ENCODE measurements at regions not wholly inside any gene's neighbourhood (a gene's known extent, or its start where the extent isn't known, plus 50 kb on each side); places are given as distances from the start of the nearest gene placed in this dataset.

GRCh38 chr6:134630508-134631121, 312.7 kb upstream of the SGK1 start:
- intact Hi-C loops (cut with DNase I; ENCODE audit: low total_unique reads) = loop anchor here (10.0 kb wide), 1 partner anchor 456 kb away; no protein-coding TSS in a partner anchor

GRCh38 chr6:134628154-134628553, 310.2 kb upstream of the SGK1 start:
- Histone ChIP-seq H3K4me3 (no peak overlapping the region), H3K36me3 (no peaks in the 10 kb centered on the region), H3K27me3 (no peaks in the 10 kb centered on the region), H3K27ac (no peak overlapping the region), H3K4me1 (no peaks in the 10 kb centered on the region), H3K9me3 (no peaks in the 10 kb centered on the region)
- intact Hi-C loops (cut with DNase I; ENCODE audit: low total_unique reads) = no loop called here
- DNase-seq = no peak
- TF ChIP-seq POLR2A (IDR thresholded peaks at IDR 0.05) = no peak
- TF ChIP-seq, protein P1, sequence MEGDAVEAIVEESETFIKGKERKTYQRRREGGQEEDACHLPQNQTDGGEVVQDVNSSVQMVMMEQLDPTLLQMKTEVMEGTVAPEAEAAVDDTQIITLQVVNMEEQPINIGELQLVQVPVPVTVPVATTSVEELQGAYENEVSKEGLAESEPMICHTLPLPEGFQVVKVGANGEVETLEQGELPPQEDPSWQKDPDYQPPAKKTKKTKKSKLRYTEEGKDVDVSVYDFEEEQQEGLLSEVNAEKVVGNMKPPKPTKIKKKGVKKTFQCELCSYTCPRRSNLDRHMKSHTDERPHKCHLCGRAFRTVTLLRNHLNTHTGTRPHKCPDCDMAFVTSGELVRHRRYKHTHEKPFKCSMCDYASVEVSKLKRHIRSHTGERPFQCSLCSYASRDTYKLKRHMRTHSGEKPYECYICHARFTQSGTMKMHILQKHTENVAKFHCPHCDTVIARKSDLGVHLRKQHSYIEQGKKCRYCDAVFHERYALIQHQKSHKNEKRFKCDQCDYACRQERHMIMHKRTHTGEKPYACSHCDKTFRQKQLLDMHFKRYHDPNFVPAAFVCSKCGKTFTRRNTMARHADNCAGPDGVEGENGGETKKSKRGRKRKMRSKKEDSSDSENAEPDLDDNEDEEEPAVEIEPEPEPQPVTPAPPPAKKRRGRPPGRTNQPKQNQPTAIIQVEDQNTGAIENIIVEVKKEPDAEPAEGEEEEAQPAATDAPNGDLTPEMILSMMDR (IDR thresholded peaks at IDR 0.05) = no peak

More at GRCh38 chr6:134630508-134631121, 312.7 kb upstream of the SGK1 start:
- no peak for DNase-seq
- Histone ChIP-seq H3K9me3 (no peaks in the 10 kb centered on the region), H3K27ac (no peak overlapping the region), H3K4me1 (no peaks in the 10 kb centered on the region), H3K4me3 (no peak overlapping the region), H3K36me3 (no peaks in the 10 kb centered on the region), H3K27me3 (no peaks in the 10 kb centered on the region)
- TF ChIP-seq, protein P1 (IDR thresholded peaks at IDR 0.05) = no peak
- TF ChIP-seq POLR2A (IDR thresholded peaks at IDR 0.05) = no peak

DNA sequence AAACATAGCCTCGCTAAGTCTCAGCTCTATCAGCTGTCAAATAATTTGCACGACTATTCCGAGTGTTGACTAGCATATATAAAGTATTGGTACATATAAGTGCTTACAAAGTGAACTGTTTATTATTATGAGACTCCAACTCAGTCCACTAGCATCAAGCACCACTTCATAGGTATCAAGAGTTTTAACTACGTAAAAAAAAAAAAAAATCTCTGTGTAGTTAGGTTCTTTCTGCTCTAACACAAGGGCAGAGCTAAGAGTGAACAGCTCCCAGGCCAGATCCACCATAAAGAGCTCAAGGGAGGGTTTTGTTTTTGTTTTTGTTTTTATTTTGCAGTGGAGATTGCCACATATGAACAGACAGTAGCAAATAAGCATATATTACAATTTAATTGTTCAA, 309.8 kb upstream of the SGK1 start:
- DNase-seq = no peak
- H3K27ac ChIP-seq = no peak overlapping the region
- no peaks in the 10 kb centered on the region for H3K4me1 ChIP-seq
- intact Hi-C loops (cut with DNase I; ENCODE audit: low total_unique reads) = no loop called here
- no peaks in the 10 kb centered on the region for H3K27me3 ChIP-seq
- H3K9me3 ChIP-seq = no peaks in the 10 kb centered on the region
- H3K36me3 ChIP-seq = no peaks in the 10 kb centered on the region
- no peak overlapping the region for H3K4me3 ChIP-seq
- TF ChIP-seq, protein P1 (IDR thresholded peaks at IDR 0.05) = no peak
- TF ChIP-seq POLR2A (IDR thresholded peaks at IDR 0.05) = no peak

GRCh38 chr6:134626589-134626988, 308.7 kb upstream of the SGK1 start:
- no peaks in the 10 kb centered on the region for H3K4me1 ChIP-seq
- no peaks in the 10 kb centered on the region for H3K9me3 ChIP-seq
- no peak overlapping the region for H3K4me3 ChIP-seq
- no peaks in the 10 kb centered on the region for H3K36me3 ChIP-seq
- H3K27me3 ChIP-seq = no peaks in the 10 kb centered on the region
- no peak overlapping the region for H3K27ac ChIP-seq
- DNase-seq = no peak
- no peak for TF ChIP-seq POLR2A (IDR thresholded peaks at IDR 0.05)
- intact Hi-C loops (cut with DNase I; ENCODE audit: low total_unique reads) = no loop called here

- TF ChIP-seq, protein P1 (IDR thresholded peaks at IDR 0.05) = no peak
- TF ChIP-seq POLR2A (IDR thresholded peaks at IDR 0.05) = no peak
- DNase-seq = no peak
- H3K9me3 ChIP-seq = no peaks in the 10 kb centered on the region
- H3K27me3 ChIP-seq = no peaks in the 10 kb centered on the region
- intact Hi-C loops (cut with DNase I; ENCODE audit: low total_unique reads) = no loop called here
- H3K27ac ChIP-seq = no peak overlapping the region
- no peaks in the 10 kb centered on the region for H3K36me3 ChIP-seq
- no peaks in the 10 kb centered on the region for H3K4me1 ChIP-seq
- H3K4me3 ChIP-seq = no peak overlapping the region
Measured at GRCh38 chr6:134626086-134626485, 308.2 kb upstream of the SGK1 start.

- Histone ChIP-seq H3K36me3 (no peaks in the 10 kb centered on the region), H3K4me3 (no peak overlapping the region), H3K4me1 (no peaks in the 10 kb centered on the region), H3K27me3 (no peaks in the 10 kb centered on the region), H3K27ac (no peak overlapping the region), H3K9me3 (no peaks in the 10 kb centered on the region)
- intact Hi-C loops (cut with DNase I; ENCODE audit: low total_unique reads) = no loop called here
- DNase-seq = no peak
- TF ChIP-seq, protein P1 (IDR thresholded peaks at IDR 0.05) = no peak
- TF ChIP-seq POLR2A (IDR thresholded peaks at IDR 0.05) = no peak
Measured at GRCh38 chr6:134624781-134625180, 306.9 kb upstream of the SGK1 start.

Data from uterus (tissue), 3 donors.